HG02970 (cell line): ENCODE measurements at regions not wholly inside any gene's neighbourhood (a gene's known extent, or its start where the extent isn't known, plus 50 kb on each side); places are given as distances from the start of the nearest gene placed in this dataset.
"Not testable (repeated sequence)": the region's sequence is repeated elsewhere in the genome, so short reads cannot be mapped to it uniquely, and the experiment has no call there.

ENCODE experiments used
- ATAC-seq: cut with Tn5 transposase; IDR thresholded peaks from one replicate; pipeline ENCODE4 v1.9.1; 2021; ENCODE audit warnings: mild to moderate bottlenecking, moderate library complexity, moderate number of reproducible peaks; ENCODE audit not compliant: unreplicated experiment, low FRiP score

GRCh38 chr2:8607606-8608005 lies 74.2 kb upstream of the ID2 start:
- no peak for ATAC-seq

GRCh38 chr2:8608411-8608954 lies 73.4 kb upstream of the ID2 start:
- ATAC-seq = no peak

- no peak for ATAC-seq
These were observed 72.5 kb upstream of the ID2 start for GRCh38 chr2:8609357-8609811.

- not testable (repeated sequence) for ATAC-seq
These were observed 71.1 kb upstream of the ID2 start for GRCh38 chr2:8610775-8611174.

- ATAC-seq = no peak
These were observed 70.6 kb upstream of the ID2 start for GRCh38 chr2:8611246-8611645.

- ATAC-seq = no peak
These were observed 70.2 kb upstream of the ID2 start for GRCh38 chr2:8611700-8612099.

GRCh38 chr2:8612734-8613179 lies 69.1 kb upstream of the ID2 start:
- ATAC-seq = no peak

- not testable (repeated sequence) for ATAC-seq
These were observed 68.5 kb upstream of the ID2 start for GRCh38 chr2:8613207-8613999.

- no peak for ATAC-seq
These were observed 67.2 kb upstream of the ID2 start for GRCh38 chr2:8614646-8615045.

- ATAC-seq = no peak
These were observed 66.6 kb upstream of the ID2 start for GRCh38 chr2:8615252-8615575.

GRCh38 chr2:8615576-8616281 lies 66.1 kb upstream of the ID2 start:
- no peak for ATAC-seq

- no peak for ATAC-seq
These were observed 64.8 kb upstream of the ID2 start for GRCh38 chr2:8617048-8617447.

GRCh38 chr2:8617590-8617989 lies 64.3 kb upstream of the ID2 start:
- no peak for ATAC-seq

GRCh38 chr2:8619071-8619470 lies 62.8 kb upstream of the ID2 start:
- ATAC-seq = no peak

GRCh38 chr2:8620611-8621382 lies 61.1 kb upstream of the ID2 start:
- no peak for ATAC-seq

- ATAC-seq = no peak
These were observed 59.5 kb upstream of the ID2 start for GRCh38 chr2:8622199-8622911.

GRCh38 chr2:8622924-8623465 lies 58.9 kb upstream of the ID2 start:
- no peak for ATAC-seq

- no peak for ATAC-seq
These were observed 58.3 kb upstream of the ID2 start for GRCh38 chr2:8623576-8623957.

GRCh38 chr2:8623958-8624591 lies 57.8 kb upstream of the ID2 start:
- ATAC-seq = no peak
